Astrocyte of the hippocampus (primary cell): ENCODE measurements at regions not wholly inside any gene's neighbourhood (a gene's known extent, or its start where the extent isn't known, plus 50 kb on each side); places are given as distances from the start of the nearest gene placed in this dataset.
"Not testable (repeated sequence)": the region's sequence is repeated elsewhere in the genome, so short reads cannot be mapped to it uniquely, and the experiment has no call there.

Experiments used
- DNase-seq: peaks from one replicate; pipeline ENCODE4 v3.0.0; 2011; ENCODE audit warnings: low read depth, low spot score

DNA sequence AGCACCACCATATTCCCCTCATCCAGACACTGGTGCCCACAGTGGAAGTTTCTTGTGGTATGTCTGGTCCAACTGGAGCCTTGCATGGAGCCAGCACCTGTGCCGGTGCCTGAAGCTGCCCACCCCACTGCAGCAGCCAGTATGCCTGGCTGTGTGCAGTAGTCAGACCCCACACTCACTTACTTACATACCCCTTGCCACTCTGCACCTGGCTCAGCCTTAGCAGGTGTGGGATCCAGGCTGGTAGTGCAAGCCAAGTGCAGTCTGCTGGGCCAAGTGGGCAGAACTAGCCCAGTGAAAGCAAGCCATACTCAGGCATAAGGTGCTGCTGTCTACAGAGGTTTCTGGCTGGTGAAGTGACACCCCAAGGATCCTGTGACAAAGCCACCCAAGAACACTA lies 871.4 kb upstream of the C9orf72 start:
- no peak for DNase-seq

DNA sequence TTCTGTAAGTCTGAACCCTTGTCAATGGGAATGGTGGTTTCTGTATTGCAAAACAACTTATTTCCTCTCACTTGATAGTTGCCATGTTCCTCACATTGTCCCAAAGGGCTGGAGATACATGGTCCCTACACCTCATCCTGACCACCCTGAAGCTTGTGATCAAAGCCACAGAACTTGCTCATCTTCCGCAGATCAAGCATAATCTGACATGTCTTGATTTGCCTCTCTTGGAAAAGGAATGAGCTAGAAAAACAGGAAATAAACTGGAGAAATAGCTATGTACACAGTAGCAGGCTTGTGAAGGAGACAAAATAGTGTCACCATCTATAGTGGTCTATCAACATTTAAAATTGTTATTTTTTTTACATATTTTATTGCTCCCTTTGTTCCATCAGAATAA lies 871.9 kb upstream of the C9orf72 start:
- no peak for DNase-seq

DNA sequence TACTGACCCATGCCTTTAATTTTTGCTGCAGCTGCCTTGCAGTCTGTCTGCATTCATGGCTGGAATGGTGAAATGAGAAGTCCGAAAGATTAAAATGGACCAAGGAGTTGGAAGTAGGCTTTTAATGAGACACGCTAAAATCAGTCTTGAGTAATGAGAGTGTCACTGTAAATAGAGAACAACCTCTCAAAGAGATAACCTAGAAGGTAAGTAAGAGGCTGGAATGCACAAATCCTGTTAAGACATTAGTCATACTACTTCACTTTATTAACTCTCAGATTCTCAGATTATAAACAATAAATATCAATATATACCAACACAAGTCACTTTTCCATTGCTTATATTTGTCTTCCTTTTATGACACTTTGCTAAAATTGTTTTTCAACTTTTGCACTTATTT lies 880.6 kb upstream of the C9orf72 start:
- no peak for DNase-seq

DNA sequence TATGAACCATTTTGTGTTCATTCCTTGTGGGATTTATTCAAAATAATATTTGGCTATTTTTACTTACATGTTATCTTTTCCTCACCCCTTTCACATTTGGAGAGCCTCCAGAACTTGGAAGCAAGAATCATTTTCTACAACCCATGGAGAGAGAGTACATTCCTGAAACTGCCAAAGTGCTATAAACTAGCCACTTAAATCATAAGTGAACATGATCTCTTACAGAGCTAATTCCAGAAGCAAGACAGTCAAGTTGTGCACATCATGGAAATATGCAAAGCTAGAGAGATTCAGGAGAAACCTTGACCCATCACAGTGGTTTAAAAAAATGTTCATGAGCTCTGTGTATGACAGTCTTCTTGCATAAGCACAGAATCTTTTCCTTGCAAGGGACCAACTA lies 883.6 kb upstream of the C9orf72 start:
- no peak for DNase-seq

DNA sequence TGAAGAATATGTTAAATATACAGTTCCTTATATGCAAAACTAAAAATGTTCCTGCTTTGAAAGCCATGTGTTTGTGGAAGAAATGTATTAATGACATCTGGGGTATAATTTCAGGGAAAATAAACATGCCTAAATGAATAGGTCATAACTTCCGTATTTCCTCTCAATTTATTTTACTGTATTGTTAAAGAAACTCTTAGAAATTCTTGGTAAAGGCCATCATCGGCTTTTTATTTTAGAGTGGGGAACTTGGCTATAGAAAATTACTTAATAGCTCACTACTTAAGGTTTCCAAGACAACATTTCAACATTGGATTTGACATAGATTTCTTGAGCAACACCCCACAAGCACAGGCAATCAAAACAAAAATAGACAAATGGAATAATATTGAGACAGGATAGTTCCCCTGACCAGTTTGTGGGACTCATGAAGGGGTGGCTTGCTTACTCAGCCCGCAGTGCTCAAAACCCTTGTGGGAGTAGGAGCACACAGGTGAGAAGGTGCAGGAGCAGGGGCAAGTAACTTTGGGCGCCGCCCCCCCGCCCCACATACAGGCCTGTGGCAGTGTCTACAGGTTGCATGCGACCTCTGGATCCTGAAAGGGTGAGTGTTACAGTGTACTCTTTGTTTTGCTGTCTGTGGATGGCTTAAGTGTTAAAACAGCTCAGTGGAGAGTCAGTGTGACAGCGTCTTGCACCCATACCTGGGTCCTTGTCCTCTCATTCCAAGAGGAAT lies 891.4 kb upstream of the C9orf72 start:
- no peak for DNase-seq

DNA sequence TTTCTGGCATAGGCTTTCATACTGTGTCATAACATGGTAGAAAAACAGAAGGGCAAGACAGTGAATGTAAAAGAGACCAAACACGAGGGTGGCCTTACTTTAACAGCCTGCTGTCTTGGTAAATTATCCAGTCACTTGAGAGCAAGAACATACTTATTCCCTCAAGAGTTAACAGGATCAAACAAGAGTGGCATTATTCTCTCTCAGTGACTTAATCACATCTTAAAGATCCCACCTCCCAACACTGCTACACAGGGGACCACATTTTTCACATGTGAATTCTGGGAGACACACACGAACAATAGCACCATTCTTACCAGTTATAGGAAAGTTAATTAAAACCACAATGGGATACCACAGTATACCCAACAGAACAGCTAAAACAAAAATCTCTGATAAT lies 898.0 kb upstream of the C9orf72 start:
- DNase-seq, result no peak

DNA sequence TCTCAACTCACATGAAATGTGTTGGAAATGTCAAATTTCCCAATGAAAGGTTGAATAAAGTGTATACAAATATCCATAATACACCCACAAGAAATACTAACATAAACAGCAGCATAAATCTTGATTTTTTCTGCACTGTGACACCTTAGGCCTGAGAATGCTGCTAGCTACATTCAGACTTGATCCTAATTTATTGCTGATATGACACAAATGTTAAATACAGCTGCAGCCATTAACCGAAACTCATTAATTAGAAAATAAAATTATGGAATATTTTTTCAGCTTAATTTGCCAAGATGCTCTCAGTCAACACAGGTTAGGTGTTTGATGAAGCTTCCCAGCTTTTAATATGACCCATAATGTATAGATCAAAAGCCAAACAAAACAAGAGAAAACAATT lies 914.3 kb upstream of the C9orf72 start:
- DNase-seq, result no peak

DNA sequence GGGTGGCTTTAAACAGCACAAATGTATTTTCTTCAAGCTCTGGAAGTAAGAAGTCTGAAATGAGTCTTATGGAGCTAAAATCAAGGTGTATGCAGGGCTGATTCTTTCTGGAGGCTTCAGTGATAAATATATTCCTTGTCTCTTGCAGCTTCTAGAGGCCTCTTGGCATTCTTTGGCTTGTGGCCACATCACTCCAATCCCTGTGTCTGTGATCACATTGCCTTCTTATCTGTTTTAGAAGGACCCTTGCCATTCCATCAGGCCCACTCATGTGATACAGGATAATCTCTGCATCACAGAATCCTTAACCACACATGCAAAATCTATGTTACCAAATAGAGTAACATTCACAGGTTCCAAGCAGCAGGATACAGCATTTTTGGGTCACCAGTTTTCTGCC lies 917.8 kb upstream of the C9orf72 start:
- no peak for DNase-seq

DNA sequence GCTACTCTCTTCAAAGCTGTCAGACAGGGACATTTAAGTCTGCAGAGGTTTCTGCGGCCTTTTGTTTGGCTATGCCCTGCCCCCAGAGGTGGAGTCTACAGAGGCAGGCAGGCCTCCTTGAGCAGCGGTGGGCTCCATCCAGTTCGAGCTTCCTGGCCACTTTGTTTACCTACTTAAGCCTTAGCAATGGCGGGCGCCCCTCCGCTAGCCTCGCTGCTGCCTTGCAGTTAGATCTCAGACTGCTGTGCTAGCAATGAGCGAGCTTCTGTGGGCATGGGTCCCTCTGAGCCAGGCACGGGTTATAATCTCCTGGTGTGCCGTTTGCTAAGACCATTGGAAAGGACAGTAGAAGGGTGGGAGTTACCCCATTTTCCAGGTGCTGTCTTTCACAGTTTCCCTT lies 924.9 kb upstream of the C9orf72 start:
- not testable (repeated sequence) for DNase-seq

DNA sequence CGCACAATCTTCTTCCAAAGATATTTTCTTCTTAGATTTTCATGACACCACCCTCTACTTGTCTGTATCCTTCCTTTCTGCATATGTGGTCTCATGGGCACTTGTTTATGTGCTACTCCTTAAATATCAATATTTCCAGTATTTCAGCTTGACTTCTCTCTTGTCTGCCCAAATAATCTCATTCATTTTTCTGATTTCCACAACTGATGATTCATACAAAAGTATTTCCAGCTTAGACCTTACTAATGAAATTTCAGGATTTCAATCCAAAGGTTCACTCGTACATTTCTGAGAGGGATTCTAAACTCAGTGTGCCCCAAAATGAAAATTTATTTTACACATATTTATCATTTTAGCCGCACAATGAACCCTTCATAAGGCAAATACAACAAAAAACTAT lies 928.9 kb upstream of the C9orf72 start:
- no peak for DNase-seq

DNA sequence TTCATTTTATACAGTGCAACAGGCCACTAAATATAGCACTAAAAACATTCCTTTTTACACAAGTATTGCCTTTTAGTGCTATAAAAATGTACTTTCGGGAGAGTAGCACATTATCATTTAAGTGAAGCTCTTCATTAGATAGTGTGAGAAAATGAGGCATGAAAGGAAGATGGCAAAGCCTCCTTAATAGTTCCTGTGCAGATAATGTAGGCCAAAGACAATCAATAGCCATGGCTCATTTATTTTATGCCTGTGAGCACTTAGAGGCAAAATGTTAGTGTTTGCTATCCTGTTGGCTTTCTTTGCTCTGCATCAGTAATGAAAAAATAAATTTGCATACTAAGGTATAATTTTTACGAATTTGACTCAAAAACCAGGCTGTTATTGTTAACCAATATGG lies 929.5 kb upstream of the C9orf72 start:
- DNase-seq, result no peak

DNA sequence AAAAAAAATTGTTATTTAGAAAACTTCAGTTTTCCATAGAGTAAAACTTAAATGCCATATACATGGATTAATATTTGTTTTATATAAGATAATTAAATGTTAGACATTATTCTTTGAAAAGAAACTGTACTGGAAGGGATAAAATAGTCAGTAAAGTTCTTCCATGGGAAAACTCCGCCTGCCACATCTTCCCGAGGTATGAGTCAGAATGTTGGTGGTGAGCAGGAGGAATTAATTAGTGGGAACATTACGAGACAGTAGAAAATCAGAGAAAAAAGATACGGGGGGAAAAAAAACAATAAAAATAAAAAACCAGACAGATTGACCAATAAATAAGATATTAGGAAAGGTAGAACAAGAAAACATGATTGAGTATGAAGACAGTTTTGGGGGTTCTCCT lies 930.3 kb upstream of the C9orf72 start:
- DNase-seq, result peak; percentile 1

DNA sequence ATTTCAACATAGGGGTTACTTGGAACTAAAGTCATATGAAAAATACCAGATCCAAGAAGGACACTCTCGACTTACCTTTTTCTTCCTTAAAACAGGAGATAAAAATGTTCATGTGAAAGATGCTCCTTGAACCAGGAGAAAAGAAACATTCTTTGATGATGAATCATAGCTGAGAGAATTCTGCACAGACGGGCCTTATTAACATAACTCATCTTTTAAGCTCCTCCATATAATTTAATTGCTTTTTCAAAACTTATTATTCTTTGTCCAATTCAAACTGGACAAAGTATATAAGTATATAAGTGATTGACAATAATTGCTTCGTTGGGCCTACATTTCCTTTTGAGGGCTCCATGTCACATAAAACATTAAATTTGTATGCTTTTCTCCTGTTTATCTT lies 945.2 kb upstream of the C9orf72 start:
- no peak for DNase-seq

DNA sequence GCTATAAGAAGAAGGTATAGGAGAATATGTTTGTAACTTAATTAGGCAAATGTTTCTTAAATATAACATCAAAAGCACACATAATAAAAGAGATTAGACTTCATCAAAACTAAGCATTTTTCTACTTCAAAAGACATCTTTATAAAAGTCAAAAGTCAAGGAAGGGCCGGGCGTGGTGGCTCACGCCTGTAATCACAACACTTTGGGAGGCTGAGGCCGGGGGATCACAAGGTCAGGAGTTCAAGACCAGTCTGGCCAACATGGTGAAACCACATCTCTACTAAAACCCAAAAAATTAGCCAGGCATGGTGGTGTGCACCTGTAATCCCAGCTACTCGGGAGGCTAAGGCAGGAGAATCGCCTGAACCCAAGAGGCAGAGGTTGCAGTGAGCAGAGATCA lies 951.0 kb upstream of the C9orf72 start:
- DNase-seq, result not testable (repeated sequence)

DNA sequence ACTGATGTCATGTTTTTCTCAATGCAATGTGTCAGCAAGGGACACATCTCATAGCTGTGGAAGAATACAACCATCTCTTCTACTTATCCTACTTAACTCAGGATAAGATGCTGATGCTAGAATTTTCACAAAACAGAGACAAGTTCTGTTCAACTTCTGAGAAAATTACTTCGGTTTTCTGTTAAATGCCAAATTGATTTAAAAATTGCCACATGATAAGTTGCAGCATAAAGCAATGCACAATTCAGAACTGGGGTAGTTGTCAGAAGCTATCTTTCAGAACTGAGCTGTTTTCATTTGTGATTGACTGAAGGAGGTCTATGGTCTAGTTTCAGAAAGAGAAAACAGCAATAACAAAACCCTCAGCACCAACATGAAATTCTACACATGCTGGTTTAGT lies 954.8 kb upstream of the C9orf72 start:
- no peak for DNase-seq

DNA sequence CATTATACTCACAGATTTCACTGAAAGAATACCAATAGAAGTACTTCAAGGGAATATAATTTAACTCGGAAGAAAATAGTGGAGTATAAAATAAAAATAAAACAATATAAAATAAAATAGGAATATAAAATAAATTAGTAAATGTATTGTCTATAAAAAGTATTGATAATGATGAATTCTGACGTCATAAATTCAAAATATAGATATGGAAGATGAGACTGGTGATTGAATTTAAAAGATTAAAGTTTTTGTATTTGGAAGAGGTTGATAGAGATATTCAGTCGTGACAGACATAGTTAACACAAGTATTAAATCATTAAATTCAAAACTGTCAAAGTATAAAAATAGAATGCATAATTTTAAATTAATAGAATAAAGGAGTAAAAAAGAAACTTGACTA lies 964.9 kb upstream of the C9orf72 start:
- DNase-seq, result no peak

DNA sequence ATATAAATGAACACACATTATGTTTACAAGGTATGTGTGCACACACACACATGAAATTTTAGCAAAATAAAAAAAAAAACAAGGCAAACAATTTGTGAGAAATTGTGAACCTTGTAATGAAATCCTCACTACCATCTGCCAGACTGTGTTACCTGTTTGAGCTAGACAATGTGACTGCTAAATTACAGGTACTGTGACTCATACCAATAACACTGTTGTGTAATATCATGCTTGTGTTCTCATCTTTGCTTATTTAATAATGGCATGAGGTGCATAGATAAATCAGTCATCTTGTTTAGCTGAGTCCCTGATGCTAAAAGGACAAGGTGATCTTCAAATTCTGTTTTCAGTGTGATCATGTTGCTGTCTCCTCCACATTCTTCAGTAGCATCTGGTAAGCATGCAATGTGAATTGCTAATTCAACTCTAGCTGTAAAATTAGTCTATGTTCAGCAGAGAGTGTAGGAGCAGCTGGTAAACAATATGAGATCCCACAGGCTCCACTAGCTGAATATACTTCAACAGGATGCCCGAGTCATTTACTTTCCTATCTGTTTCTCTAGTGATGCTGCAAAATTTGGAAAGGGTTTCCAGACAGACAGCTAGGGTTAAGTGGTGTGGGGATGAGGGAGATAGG lies 966.3 kb upstream of the C9orf72 start:
- no peak for DNase-seq

DNA sequence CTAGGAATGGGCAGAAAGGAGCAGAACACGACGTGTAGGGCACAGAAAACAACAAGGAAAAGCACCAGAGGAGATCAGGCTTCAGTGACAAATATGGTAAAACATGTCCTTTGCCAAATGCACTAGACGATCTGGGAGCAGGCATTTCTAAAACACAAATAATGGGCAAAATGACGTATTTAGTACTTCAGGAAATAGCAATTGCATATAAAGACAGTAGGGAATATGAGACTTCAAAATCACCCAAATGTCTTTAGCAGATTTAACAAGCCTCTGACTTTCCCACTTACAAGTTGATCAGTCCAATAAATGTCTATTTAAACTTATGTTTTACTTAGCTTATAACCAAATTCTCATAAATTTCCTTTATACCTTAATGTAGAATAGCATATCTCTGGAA lies 969.6 kb upstream of the C9orf72 start:
- no peak for DNase-seq

DNA sequence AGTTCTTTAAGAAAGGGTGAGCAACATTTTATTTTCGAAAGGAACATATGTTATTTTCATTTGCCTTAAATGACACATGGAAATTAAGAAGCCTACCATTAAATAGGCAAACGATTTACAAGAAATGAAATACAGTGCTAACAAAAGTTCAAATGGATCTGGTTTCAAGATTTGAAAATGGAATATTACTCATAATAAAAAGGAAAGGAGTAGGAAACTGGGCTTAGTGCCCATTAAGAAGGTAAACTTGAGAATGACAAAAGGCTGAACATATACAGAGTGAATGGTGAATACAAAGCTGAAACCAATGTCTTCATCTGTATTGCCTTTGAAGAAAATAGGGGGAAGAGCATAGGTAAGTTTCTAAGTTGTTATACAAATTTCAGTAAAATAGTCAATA lies 974.2 kb upstream of the C9orf72 start:
- DNase-seq, result no peak

DNA sequence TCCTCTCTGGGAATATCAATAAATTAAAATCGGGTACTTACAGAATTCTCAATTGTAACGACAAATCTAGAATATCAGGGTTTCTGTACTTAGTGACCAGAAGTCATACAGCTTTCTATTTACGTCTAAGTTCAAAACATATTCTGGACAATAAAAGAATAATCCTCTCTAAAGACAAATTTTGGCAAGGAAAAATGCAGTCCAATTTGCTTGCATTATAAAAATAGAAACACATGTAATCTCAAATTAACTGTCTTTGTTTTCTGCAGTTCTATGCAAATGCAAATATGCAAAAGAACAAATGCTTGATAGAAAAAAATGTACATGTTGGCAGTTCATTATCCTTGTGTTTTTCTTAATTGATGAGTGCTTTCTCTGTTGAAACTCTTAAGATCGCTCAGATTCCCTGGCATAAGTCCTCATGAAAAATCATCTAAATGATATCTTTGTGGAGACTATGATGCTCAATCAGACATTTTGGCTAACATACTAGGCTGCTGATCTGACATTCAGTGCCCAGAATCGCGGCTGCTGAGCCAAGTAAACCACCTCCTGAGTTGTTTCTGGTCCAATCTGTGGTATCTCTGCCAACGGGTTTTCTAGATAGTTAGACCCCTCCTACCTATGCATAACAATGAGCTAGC lies 990.1 kb upstream of the C9orf72 start:
- no peak for DNase-seq

DNA sequence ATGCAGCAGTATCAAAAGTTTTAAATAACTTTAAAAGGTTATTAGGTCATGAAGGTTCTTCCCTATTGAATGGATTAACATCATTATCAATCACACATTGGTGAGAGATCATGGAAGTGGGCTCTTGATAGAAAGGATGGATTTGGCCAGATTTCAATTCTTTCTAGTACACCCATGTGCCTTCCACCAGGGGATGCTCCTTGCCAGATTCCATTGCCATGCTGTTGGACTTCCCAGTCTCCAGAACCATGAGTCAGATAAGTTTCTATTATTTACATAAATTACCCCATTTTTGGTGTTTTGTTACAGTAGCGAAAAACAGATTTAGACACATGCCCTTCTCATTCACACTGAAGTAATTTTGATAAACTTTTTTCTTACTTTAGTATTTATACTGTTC lies 1010.6 kb upstream of the C9orf72 start:
- DNase-seq, result no peak

DNA sequence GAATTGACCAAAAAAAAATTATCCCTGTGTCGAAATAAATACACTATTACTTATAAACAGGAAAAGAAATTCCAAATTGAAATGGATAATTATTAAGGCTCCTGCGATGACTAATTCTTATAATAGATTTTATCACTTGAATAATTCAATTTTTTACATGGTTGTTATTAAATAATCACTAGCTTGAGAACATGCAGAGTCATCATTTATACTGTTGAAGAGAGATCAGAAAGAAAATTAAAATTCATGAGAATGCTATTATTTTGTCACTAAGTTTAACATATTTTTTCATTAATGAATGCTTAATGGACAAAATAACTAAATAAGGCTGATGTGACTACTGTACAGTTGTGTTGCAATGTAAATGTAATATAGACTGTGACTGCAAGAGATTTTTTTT lies 1011.3 kb upstream of the C9orf72 start:
- no peak for DNase-seq

DNA sequence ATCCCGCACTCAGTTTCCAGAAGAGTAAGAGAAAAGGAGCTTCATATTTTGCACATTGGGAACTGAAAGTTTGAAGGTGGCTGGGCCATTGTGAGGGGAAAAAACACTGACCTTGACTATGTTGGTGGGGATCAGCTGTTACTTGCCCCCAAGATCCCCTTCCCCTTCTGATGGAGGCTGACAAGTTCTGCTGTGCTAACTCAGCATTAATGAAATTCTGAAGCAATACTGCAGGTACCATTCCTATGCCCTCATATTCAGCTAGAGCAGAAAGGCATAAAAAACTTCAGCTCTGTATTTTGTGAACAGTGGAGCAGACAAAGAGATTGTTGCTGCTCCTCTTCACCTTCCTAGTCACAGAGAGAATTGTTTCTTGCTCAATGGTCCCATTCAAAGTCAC lies 1013.8 kb upstream of the C9orf72 start:
- DNase-seq, result no peak
